Body of pancreas (tissue), 4 donors: ENCODE measurements at regions not wholly inside any gene's neighbourhood (a gene's known extent, or its start where the extent isn't known, plus 50 kb on each side); places are given as distances from the start of the nearest gene placed in this dataset.

Source experiments
- POLR2A ChIP-seq, 3 donors: fragments of 450-650 bp; IDR thresholded peaks; one replicate each; pipeline ENCODE4 v1.6.1; 2016; ENCODE audit warnings: antibody characterized with exemption in 3 of 3, mild to moderate bottlenecking in 2 of 3
- TF ChIP-seq, protein P1 (sequence below), 7 experiments: fragments of 450-650 bp in 4 of 7; fragments of 200-600 bp in 3 of 7; sonication (generic) in 3 of 7; IDR thresholded peaks; one replicate each; pipeline ENCODE4 v1.5.1; 2016 to 2019; ENCODE audit warnings: antibody characterized with exemption in 7 of 7

DNA sequence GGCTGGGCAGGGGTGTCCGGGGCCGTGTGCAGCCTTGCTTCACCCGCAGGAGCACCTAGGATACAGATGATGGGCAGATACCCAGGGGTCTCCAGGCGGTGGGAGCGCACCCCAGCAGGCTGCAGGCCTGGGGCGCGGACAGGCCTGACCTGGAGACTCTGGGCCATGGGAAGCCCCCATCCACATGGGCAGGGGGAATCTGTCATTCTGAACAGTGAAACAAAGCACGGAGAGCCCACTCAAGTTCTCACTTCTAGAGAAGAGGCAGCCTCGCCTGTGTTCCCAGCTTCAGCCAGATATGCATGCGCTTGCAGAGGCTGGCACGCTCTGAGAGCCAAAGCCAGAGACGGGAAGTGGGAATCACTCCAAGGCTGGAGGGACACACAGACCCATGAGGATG, 333.1 kb downstream of the BRD1 start:
- TF ChIP-seq, protein P1, sequence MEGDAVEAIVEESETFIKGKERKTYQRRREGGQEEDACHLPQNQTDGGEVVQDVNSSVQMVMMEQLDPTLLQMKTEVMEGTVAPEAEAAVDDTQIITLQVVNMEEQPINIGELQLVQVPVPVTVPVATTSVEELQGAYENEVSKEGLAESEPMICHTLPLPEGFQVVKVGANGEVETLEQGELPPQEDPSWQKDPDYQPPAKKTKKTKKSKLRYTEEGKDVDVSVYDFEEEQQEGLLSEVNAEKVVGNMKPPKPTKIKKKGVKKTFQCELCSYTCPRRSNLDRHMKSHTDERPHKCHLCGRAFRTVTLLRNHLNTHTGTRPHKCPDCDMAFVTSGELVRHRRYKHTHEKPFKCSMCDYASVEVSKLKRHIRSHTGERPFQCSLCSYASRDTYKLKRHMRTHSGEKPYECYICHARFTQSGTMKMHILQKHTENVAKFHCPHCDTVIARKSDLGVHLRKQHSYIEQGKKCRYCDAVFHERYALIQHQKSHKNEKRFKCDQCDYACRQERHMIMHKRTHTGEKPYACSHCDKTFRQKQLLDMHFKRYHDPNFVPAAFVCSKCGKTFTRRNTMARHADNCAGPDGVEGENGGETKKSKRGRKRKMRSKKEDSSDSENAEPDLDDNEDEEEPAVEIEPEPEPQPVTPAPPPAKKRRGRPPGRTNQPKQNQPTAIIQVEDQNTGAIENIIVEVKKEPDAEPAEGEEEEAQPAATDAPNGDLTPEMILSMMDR (IDR thresholded peaks at IDR 0.05): no peak
- no peak for TF ChIP-seq POLR2A (IDR thresholded peaks at IDR 0.05)
